ENCODE measurements at regions not wholly inside any gene's neighbourhood (a gene's known extent, or its start where the extent isn't known, plus 50 kb on each side); places are given as distances from the start of the nearest gene placed in this dataset.

GRCh38 chr1:98184856-98185255, 264.0 kb upstream of the DPYD start:
- H3K27ac Mint-ChIP-seq = no peak overlapping the region
- H2AFZ ChIP-seq (ENCODE audit: insufficient read depth, low read depth, low read length, poor library complexity, severe bottlenecking) = no peak overlapping the region
- no peak overlapping the region for H3K9ac ChIP-seq (ENCODE audit: insufficient read depth, low read length, poor library complexity, severe bottlenecking)
- DNase-seq = peak; percentile 4 to 10 (median 9)
- H3K9me3 ChIP-seq (replicated peaks in 1 of 2; ENCODE audit: control insufficient read depth in 1 of 2, insufficient read depth in 1 of 2, low read length in 2 of 2) = no peaks in the 10 kb centered on the region
- peak overlapping the region; percentile 13 for H3K4me2 ChIP-seq (replicated peaks; ENCODE audit: extremely low read depth, low read length, poor library complexity, severe bottlenecking)
- TF ChIP-seq CTCF (IDR thresholded peaks at IDR 0.05) = no peak
- H3K4me1 Mint-ChIP-seq = peaks cover 12% of the 10 kb centered on the region
- intact Hi-C loops (cut with micrococcal nuclease) = no loop called here
- no peaks in the 10 kb centered on the region for H3K27me3 Mint-ChIP-seq (ENCODE audit: low read depth in 3 of 3)
- H3K4me3 Mint-ChIP-seq = peak overlapping the region in 1 of 2 donors; percentile 12
- peaks cover 5 to 8% of the 10 kb centered on the region in 2 donors for H3K4me1 ChIP-seq (ENCODE audit: control insufficient read depth in 1 of 2, insufficient read depth in 2 of 2, low read length in 2 of 2)
- no peaks in the 10 kb centered on the region for H4K20me1 ChIP-seq (ENCODE audit: insufficient read depth, low read length)
- no peaks in the 10 kb centered on the region for H3K9me3 Mint-ChIP-seq
- whole genome bisulfite sequencing (ENCODE audit: insufficient coverage) = no CpG with 5 or more reads among the region's 2 CpGs
- H3K36me3 ChIP-seq (replicated peaks in 1 of 2; ENCODE audit: control insufficient read depth in 1 of 2, insufficient read depth in 2 of 2, low read length in 2 of 2) = no peaks in the 10 kb centered on the region
- no peaks in the 10 kb centered on the region for H3K36me3 Mint-ChIP-seq
- H3K4me3 ChIP-seq (replicated peaks in 1 of 3; ENCODE audit: low read depth in 2 of 3, low read length in 3 of 3) = no peak overlapping the region
- H3K79me2 ChIP-seq (ENCODE audit: insufficient read depth, low read length) = no peaks in the 10 kb centered on the region
- no peak overlapping the region for H3K27ac ChIP-seq (ENCODE audit: low read depth in 1 of 2, low read length in 2 of 2)
- no peaks in the 10 kb centered on the region for H3K27me3 ChIP-seq (ENCODE audit: control insufficient read depth in 2 of 2, insufficient read depth in 2 of 2, low read length in 2 of 2)

- H3K4me1 Mint-ChIP-seq = peaks cover 8% of the 10 kb centered on the region
- TF ChIP-seq CTCF (IDR thresholded peaks at IDR 0.05) = no peak
- no peak overlapping the region for H3K27ac ChIP-seq (ENCODE audit: low read depth in 1 of 2, low read length in 2 of 2)
- no peak for DNase-seq
- no peaks in the 10 kb centered on the region for H3K9me3 Mint-ChIP-seq
- H4K20me1 ChIP-seq (ENCODE audit: insufficient read depth, low read length) = no peaks in the 10 kb centered on the region
- intact Hi-C loops (cut with micrococcal nuclease) = no loop called here
- H3K27me3 Mint-ChIP-seq (ENCODE audit: low read depth in 3 of 3) = no peaks in the 10 kb centered on the region
- no peak overlapping the region for H3K4me2 ChIP-seq (replicated peaks; ENCODE audit: extremely low read depth, low read length, poor library complexity, severe bottlenecking)
- no peak overlapping the region for H3K9ac ChIP-seq (ENCODE audit: insufficient read depth, low read length, poor library complexity, severe bottlenecking)
- H2AFZ ChIP-seq (ENCODE audit: insufficient read depth, low read depth, low read length, poor library complexity, severe bottlenecking) = no peak overlapping the region
- H3K79me2 ChIP-seq (ENCODE audit: insufficient read depth, low read length) = no peaks in the 10 kb centered on the region
- no peaks in the 10 kb centered on the region for H3K36me3 ChIP-seq (replicated peaks in 1 of 2; ENCODE audit: control insufficient read depth in 1 of 2, insufficient read depth in 2 of 2, low read length in 2 of 2)
- H3K4me3 Mint-ChIP-seq = no peak overlapping the region
- WGBS (ENCODE audit: insufficient coverage) = no CpG with 5 or more reads among the region's 1 CpG
- H3K9me3 ChIP-seq (replicated peaks in 1 of 2; ENCODE audit: control insufficient read depth in 1 of 2, insufficient read depth in 1 of 2, low read length in 2 of 2) = no peaks in the 10 kb centered on the region
- peaks cover 5 to 8% of the 10 kb centered on the region in 2 donors for H3K4me1 ChIP-seq (ENCODE audit: control insufficient read depth in 1 of 2, insufficient read depth in 2 of 2, low read length in 2 of 2)
- H3K27me3 ChIP-seq (ENCODE audit: control insufficient read depth in 2 of 2, insufficient read depth in 2 of 2, low read length in 2 of 2) = no peaks in the 10 kb centered on the region
- no peaks in the 10 kb centered on the region for H3K36me3 Mint-ChIP-seq
- no peak overlapping the region for H3K27ac Mint-ChIP-seq
- no peak overlapping the region for H3K4me3 ChIP-seq (replicated peaks in 1 of 3; ENCODE audit: low read depth in 2 of 3, low read length in 3 of 3)
Observed at GRCh38 chr1:98181036-98181764, 260.4 kb upstream of the DPYD start.
